Body of pancreas (tissue), 4 donors: ENCODE measurements at regions not wholly inside any gene's neighbourhood (a gene's known extent, or its start where the extent isn't known, plus 50 kb on each side); places are given as distances from the start of the nearest gene placed in this dataset.
"Not testable (repeated sequence)": the region's sequence is repeated elsewhere in the genome, so short reads cannot be mapped to it uniquely, and the experiment has no call there.

ENCODE experiments used
- ATAC-seq: fragments of 150-250 bp; one replicate; pipeline ENCODE4 v1.9.1; 2016
- DNase-seq, 4 donors: peaks; one replicate each; pipeline ENCODE4 v3.0.0-alpha.2; 2019
- H3K27ac ChIP-seq, 4 donors: fragments of 200-600 bp; sonication (generic); 1 replicate in 3 of 4; 2 replicates in 1 of 4; pipeline versions ENCODE4 v1.5.1 to v1.6.1; 2016 to 2019; ENCODE audit warnings: mild to moderate bottlenecking in 1 of 4, mixed read lengths in 1 of 4, moderate library complexity in 1 of 4
- H3K27me3 ChIP-seq, 2 donors: fragments of 200-600 bp; sonication (generic); one replicate each; pipeline ENCODE4 v1.6.0; 2016; ENCODE audit warnings: mild to moderate bottlenecking in 1 of 2
- H3K36me3 ChIP-seq, 2 donors: fragments of 200-600 bp; sonication (generic); replicated peaks in 1 of 2; 2 replicates each; pipeline ENCODE4 v1.5.1; 2016; ENCODE audit warnings: low read depth in 2 of 2; ENCODE audit not compliant: insufficient read depth in 1 of 2
- H3K4me1 ChIP-seq: fragments of 200-600 bp; sonication (generic); one replicate; pipeline ENCODE4 v1.6.0; 2016
- H3K4me3 ChIP-seq, 2 donors: fragments of 200-600 bp; sonication (generic); 1 replicate in 1 of 2; 2 replicates in 1 of 2; pipeline ENCODE4 v1.5.1; 2016 to 2019
- H3K9me3 ChIP-seq, 3 donors: fragments of 200-600 bp; sonication (generic); 1 replicate in 2 of 3; 2 replicates in 1 of 3; pipeline ENCODE4 v1.5.1; 2016
- POLR2A ChIP-seq, 3 donors: fragments of 450-650 bp; IDR thresholded peaks; one replicate each; pipeline ENCODE4 v1.6.1; 2016; ENCODE audit warnings: antibody characterized with exemption in 3 of 3, mild to moderate bottlenecking in 2 of 3
- WGBS, 2 donors: methylation state at CpG; one replicate each; pipeline ENCODE4 v1.1.5; 2017; 5-methylcytosine and 5-hydroxymethylcytosine counted together
- intact Hi-C: fragments of 100-400 bp; cut with DNase I; formaldehyde crosslinking; loops from one replicate; pipeline ENCODE4 v1.15.1; 2023
- TF ChIP-seq, protein P1 (sequence below), 7 experiments: fragments of 450-650 bp in 4 of 7; fragments of 200-600 bp in 3 of 7; sonication (generic) in 3 of 7; IDR thresholded peaks; one replicate each; pipeline ENCODE4 v1.5.1; 2016 to 2019; ENCODE audit warnings: antibody characterized with exemption in 7 of 7

DNA sequence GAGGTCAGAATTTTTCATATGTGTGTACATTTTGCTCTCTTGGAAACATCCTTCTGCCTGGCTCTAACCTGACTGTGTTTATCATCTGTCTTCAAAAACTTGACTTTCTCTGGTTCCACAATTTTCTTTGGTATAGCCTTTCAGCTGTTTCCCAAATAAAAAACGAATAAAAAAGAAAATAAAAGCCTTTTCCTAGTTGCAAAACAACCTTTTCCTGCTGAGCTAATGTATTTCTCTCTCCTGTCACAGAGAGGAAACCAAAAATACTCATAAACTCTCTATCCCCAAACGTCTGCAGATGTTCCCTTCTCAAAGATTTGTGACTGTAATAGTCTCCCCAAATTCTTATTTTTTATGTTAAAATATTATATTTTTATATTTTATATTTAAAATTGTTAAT, 505.3 kb upstream of the SLC39A10 start:
- intact Hi-C loops, result no loop called here
- ATAC-seq, result no peak
- DNase-seq, result no peak
- Histone ChIP-seq H3K27me3 (no peaks in the 10 kb centered on the region), H3K4me3 (no peak overlapping the region), H3K36me3 (no peaks in the 10 kb centered on the region), H3K9me3 (no peaks in the 10 kb centered on the region), H3K27ac (no peak overlapping the region), H3K4me1 (no peaks in the 10 kb centered on the region)
- TF ChIP-seq, protein P1, sequence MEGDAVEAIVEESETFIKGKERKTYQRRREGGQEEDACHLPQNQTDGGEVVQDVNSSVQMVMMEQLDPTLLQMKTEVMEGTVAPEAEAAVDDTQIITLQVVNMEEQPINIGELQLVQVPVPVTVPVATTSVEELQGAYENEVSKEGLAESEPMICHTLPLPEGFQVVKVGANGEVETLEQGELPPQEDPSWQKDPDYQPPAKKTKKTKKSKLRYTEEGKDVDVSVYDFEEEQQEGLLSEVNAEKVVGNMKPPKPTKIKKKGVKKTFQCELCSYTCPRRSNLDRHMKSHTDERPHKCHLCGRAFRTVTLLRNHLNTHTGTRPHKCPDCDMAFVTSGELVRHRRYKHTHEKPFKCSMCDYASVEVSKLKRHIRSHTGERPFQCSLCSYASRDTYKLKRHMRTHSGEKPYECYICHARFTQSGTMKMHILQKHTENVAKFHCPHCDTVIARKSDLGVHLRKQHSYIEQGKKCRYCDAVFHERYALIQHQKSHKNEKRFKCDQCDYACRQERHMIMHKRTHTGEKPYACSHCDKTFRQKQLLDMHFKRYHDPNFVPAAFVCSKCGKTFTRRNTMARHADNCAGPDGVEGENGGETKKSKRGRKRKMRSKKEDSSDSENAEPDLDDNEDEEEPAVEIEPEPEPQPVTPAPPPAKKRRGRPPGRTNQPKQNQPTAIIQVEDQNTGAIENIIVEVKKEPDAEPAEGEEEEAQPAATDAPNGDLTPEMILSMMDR (IDR thresholded peaks at IDR 0.05), result no peak
- TF ChIP-seq POLR2A (IDR thresholded peaks at IDR 0.05), result no peak
- 5 to 7% methylated on average over 2 of the region's 2 CpGs for WGBS, 2 donors

DNA sequence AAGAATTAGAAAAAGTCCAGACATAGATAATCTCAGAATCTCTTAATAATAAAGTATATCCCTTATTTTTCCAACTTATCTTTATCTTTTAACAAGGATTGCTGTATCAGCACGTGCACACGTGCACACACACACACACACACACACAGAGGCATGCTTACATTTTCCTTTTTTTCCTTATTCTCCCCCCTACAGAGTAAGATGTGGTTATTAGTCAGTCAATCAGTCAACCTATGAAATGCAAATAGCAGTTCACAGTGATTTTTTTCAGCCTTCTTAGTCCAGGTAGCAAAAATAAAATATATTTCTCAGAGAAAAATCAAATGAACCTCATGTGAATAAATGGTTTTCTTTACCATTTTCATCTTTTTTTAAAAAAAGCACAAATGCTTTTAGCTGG, 506.2 kb upstream of the SLC39A10 start:
- ATAC-seq (no peak), DNase-seq (no peak)
- Histone ChIP-seq H3K4me1 (no peaks in the 10 kb centered on the region), H3K36me3 (no peaks in the 10 kb centered on the region), H3K27me3 (no peaks in the 10 kb centered on the region), H3K9me3 (no peaks in the 10 kb centered on the region), H3K27ac (no peak overlapping the region), H3K4me3 (no peak overlapping the region)
- intact Hi-C loops, result no loop called here
- TF ChIP-seq, protein P1 (IDR thresholded peaks at IDR 0.05), result no peak
- no peak for TF ChIP-seq POLR2A (IDR thresholded peaks at IDR 0.05)
- WGBS, 2 donors, result 48 to 58% methylated on average over 2 of the region's 2 CpGs

DNA sequence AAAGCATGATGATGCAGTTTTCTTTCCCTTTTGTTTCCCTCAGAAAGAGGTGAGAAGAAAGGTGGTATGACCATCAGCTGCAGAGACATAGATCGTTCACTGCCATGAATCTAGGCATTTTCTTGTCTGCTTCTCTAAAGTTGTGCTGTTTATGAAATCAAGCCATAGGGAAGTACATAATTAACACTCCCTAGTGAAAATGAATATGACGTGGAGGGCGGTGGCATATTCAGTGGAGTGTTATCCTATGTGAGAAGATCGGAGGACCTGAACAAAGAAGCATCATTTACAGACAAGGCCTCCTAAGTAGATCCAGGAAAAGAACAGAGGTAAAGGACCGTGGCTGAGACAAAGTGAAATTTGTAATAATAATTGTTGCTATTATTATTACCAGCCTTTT, 509.0 kb upstream of the SLC39A10 start:
- Histone ChIP-seq H3K9me3 (no peaks in the 10 kb centered on the region), H3K27ac (no peak overlapping the region), H3K4me3 (no peak overlapping the region), H3K4me1 (no peaks in the 10 kb centered on the region), H3K27me3 (no peaks in the 10 kb centered on the region), H3K36me3 (no peaks in the 10 kb centered on the region)
- DNase-seq (no peak), ATAC-seq (no peak)
- intact Hi-C loops, result no loop called here
- 61 to 75% methylated on average over 5 of the region's 5 CpGs for WGBS, 2 donors
- no peak for TF ChIP-seq POLR2A (IDR thresholded peaks at IDR 0.05)

DNA sequence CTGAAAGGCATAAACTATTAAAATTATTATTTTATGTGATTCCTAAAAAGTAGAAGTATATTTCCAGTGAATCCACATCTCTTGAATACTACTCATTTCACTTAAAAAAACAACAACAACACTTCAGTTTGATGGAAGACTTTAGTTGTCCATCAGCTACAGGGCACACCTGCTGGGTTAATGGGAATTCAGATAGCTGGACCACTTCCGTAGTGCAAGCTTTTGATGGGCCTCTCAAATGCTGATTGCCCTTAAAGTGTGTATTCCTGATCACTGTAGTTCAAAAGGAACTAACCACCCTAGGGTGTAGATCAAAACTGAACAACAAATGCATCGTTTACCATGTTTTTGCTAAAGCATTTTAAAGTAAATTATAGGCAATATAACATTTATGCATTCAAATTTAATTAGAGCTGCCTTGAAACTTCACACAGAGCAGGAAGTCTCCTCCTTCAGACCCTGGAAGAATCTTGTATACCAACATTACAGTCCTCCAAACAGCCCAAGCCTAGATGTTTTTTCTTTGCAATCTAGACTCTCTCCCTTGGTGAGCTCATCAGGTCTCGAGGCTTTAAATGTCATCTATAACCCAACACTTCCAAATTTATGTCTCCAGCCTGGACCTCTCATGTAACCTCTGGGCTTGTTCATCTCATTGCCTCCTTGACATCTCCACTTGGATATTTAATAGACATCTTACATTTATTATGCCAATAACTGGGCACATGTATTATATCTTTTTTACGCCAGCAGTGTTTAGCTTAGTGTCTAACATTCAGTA, 510.1 kb upstream of the SLC39A10 start:
- DNase-seq (no peak), ATAC-seq (no peak)
- Histone ChIP-seq H3K27me3 (no peaks in the 10 kb centered on the region), H3K27ac (no peak overlapping the region), H3K36me3 (no peaks in the 10 kb centered on the region), H3K4me3 (no peak overlapping the region), H3K4me1 (no peaks in the 10 kb centered on the region), H3K9me3 (no peaks in the 10 kb centered on the region)
- TF ChIP-seq, protein P1 (IDR thresholded peaks at IDR 0.05), result no peak
- TF ChIP-seq POLR2A (IDR thresholded peaks at IDR 0.05), result no peak
- whole genome bisulfite sequencing, 2 donors, result 47 to 65% methylated on average over 4 of the region's 4 CpGs
- intact Hi-C loops, result no loop called here

DNA sequence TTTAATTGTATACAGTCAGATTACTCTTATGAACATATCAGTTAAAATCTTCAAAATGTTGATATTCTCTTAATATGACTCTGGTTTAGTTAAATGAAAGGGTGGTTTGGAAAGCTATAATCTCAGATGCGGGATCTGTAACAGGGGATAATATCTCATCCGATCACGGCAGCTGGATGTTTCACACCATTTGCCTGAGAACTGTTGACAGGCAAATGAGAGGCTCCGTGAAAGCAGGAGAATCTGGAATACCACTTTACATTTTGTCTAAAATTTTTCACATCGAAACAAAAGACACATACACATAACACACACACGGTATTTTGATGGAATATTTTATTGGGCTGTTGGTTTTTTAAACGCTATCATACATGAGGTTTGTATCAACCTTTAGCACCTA, 518.6 kb upstream of the SLC39A10 start:
- intact Hi-C loops, result no loop called here
- H3K36me3 ChIP-seq, result no peaks in the 10 kb centered on the region
- H3K27me3 ChIP-seq, result no peaks in the 10 kb centered on the region
- H3K27ac ChIP-seq, result no peak overlapping the region
- TF ChIP-seq, protein P1 (IDR thresholded peaks at IDR 0.05), result no peak
- no peak for TF ChIP-seq POLR2A (IDR thresholded peaks at IDR 0.05)
- H3K4me3 ChIP-seq, result no peak overlapping the region
- ATAC-seq (no peak), DNase-seq (no peak)
- no peaks in the 10 kb centered on the region for H3K9me3 ChIP-seq
- WGBS, 2 donors, result 40 to 50% methylated on average over 7 of the region's 7 CpGs
- no peaks in the 10 kb centered on the region for H3K4me1 ChIP-seq

DNA sequence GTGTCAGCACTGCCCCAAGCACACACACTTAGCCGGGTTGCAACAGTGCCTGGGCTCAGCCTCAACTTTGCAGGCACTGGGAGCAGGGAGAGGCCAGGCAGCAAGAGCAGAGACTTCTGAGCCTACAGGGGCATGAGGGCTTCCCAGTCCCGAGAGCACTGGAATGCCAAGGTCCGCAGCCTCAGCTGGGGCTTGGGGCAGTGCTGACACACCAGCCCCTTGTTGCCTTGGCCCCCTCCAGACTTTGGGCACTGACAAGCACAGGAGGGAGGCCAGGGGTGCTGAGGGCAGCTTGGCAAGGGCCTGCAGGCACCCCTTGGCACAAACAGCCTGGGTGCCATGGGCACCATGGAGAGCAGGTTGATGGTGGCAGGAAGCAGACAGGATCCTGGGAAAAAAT, 531.1 kb upstream of the SLC39A10 start:
- H3K4me3 ChIP-seq, H3K36me3 ChIP-seq, H3K27ac ChIP-seq, ATAC-seq, H3K27me3 ChIP-seq, H3K4me1 ChIP-seq, intact Hi-C loops, H3K9me3 ChIP-seq, DNase-seq: not testable (repeated sequence)
- 86 to 100% methylated on average over 1 to 2 of the region's 3 CpGs for WGBS, 2 donors
